ENCODE measurements at regions not wholly inside any gene's neighbourhood (a gene's known extent, or its start where the extent isn't known, plus 50 kb on each side); places are given as distances from the start of the nearest gene placed in this dataset.
"Not testable (repeated sequence)": the region's sequence is repeated elsewhere in the genome, so short reads cannot be mapped to it uniquely, and the experiment has no call there.

DNA sequence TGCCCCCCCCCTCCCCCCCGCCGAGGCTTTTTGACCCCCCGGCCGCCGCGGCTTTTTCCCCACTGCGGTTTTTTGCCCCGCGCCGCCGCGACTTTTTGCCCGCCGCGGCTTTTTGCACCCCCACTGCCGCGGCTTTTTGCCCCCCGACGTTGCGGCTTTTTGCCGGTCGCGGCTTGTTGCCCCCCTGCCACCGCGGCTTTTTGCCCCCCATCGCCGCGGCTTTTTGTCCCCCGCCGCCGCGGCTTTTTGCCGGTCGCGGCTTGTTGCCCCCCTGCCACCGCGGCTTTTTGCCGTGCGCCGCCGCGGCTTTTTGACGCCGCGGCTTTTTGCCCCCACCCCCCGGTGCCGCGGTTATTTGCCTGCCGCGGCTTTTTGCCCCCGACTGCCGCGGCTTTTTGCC lies 395.4 kb downstream of the ZNF33B start:
- H3K36me3 ChIP-seq (ENCODE audit: control insufficient read depth in 2 of 2, extremely low read depth in 1 of 2, insufficient read depth in 2 of 2, low read length in 2 of 2); H3K79me2 ChIP-seq (ENCODE audit: control insufficient read depth, insufficient read depth, low read length); H3K27me3 ChIP-seq (ENCODE audit: control insufficient read depth, extremely low read depth, insufficient read depth, low read length); H4K20me1 ChIP-seq (ENCODE audit: control insufficient read depth, extremely low read depth, insufficient read depth, low read length); DNase-seq (ENCODE audit: low read depth, low spot score); H2AFZ ChIP-seq (ENCODE audit: control insufficient read depth, low read length); H3K9me1 ChIP-seq (ENCODE audit: control insufficient read depth, extremely low read depth, insufficient read depth, low read length); H3K4me1 ChIP-seq (ENCODE audit: control insufficient read depth, extremely low read depth, insufficient read depth, low read length); H3K9ac ChIP-seq (ENCODE audit: control insufficient read depth, extremely low read depth, insufficient read depth, low read length); H3K4me2 ChIP-seq (ENCODE audit: control insufficient read depth, extremely low read depth, insufficient read depth, low read depth, low read length); H3K4me3 ChIP-seq (ENCODE audit: control insufficient read depth in 2 of 3, extremely low read depth in 1 of 3, insufficient read depth in 2 of 3, low read depth in 1 of 3, low read length in 3 of 3); dilution Hi-C loops (cut with MboI; ENCODE audit: extremely low pct_ligation_motif_present, low sequenced_read_pairs); FAIRE-seq; H3K27ac ChIP-seq (ENCODE audit: control insufficient read depth, insufficient read depth, low read length); H3K9me3 ChIP-seq (ENCODE audit: control insufficient read depth, low read depth, low read length): not testable (repeated sequence)
- peak; percentile 9 for TF ChIP-seq EZH2 (IDR thresholded peaks at IDR 0.05; ENCODE audit: low read length)

DNA sequence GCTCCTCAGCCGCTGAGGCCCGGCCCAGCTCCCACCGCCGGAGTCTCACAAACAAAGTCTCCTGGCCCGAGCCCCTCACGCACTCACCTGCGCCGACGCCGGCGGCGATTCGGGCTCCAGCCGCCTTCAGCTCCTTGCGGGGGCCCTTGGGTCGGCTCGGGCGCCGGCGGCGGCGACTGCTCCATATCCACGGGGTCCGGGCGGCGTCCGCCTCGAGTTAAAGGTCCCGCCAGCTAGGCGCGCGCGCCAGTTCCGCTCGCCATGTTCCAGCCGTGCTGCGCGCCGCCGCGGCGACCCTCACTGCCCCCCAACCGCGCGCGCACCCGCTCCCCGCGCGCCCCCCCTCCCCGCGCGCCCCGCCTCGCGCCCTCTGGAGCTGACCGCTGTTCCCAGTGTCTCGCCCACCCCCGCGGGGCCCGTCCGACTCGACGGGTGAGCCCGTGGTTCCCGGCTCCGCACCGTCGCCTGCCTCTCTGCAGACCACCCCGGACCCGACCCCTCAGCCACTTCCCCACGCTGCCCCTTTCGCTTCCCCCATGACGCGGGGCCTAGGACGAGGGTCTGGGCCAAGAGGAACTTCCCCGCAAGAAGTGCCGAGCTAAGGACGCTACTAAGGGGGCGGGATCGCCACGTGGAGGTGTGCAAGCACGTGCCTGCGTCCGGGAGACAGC lies 396.1 kb downstream of the ZNF33B start:
- H3K4me3 ChIP-seq (ENCODE audit: control insufficient read depth in 2 of 3, extremely low read depth in 1 of 3, insufficient read depth in 2 of 3, low read depth in 1 of 3, low read length in 3 of 3): no peak overlapping the region

DNA sequence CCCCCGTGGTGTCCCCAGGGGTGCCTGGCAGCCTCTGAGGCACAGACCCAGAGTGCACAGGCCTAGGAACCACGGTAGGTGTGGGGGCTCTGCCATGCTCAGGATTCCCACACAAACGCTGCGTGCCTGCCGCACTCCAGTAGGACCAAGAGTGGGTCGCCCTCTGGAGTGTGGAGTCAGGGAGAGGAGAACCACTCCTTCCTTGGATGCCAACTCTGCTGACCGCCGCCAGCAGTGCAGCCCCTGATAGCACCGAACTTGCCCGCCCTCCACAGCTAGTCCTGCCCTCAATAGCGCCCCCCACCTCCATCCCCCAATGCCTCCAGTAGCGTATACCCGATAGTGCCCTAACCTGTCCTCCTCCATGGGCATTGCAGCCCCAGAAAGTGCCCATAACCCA lies 402.0 kb downstream of the ZNF33B start:
- H3K4me2 ChIP-seq (ENCODE audit: control insufficient read depth, extremely low read depth, insufficient read depth, low read depth, low read length); DNase-seq (ENCODE audit: low read depth, low spot score); H3K4me1 ChIP-seq (ENCODE audit: control insufficient read depth, extremely low read depth, insufficient read depth, low read length); H3K36me3 ChIP-seq (ENCODE audit: control insufficient read depth in 2 of 2, extremely low read depth in 1 of 2, insufficient read depth in 2 of 2, low read length in 2 of 2); FAIRE-seq; H4K20me1 ChIP-seq (ENCODE audit: control insufficient read depth, extremely low read depth, insufficient read depth, low read length); H3K79me2 ChIP-seq (ENCODE audit: control insufficient read depth, insufficient read depth, low read length); H3K9ac ChIP-seq (ENCODE audit: control insufficient read depth, extremely low read depth, insufficient read depth, low read length); H3K9me3 ChIP-seq (ENCODE audit: control insufficient read depth, low read depth, low read length); H3K27me3 ChIP-seq (ENCODE audit: control insufficient read depth, extremely low read depth, insufficient read depth, low read length); H3K27ac ChIP-seq (ENCODE audit: control insufficient read depth, insufficient read depth, low read length); dilution Hi-C loops (cut with MboI; ENCODE audit: extremely low pct_ligation_motif_present, low sequenced_read_pairs); H3K9me1 ChIP-seq (ENCODE audit: control insufficient read depth, extremely low read depth, insufficient read depth, low read length); H3K4me3 ChIP-seq (ENCODE audit: control insufficient read depth in 2 of 3, extremely low read depth in 1 of 3, insufficient read depth in 2 of 3, low read depth in 1 of 3, low read length in 3 of 3); H2AFZ ChIP-seq (ENCODE audit: control insufficient read depth, low read length): not testable (repeated sequence)

More for the DNA sequence above, 396.1 kb downstream of the ZNF33B start:
- Histone ChIP-seq H3K27ac (ENCODE audit: control insufficient read depth, insufficient read depth, low read length) (no peak overlapping the region), H3K4me2 (ENCODE audit: control insufficient read depth, extremely low read depth, insufficient read depth, low read depth, low read length) (no peak overlapping the region), H3K79me2 (ENCODE audit: control insufficient read depth, insufficient read depth, low read length) (no peaks in the 10 kb centered on the region), H4K20me1 (ENCODE audit: control insufficient read depth, extremely low read depth, insufficient read depth, low read length) (no peaks in the 10 kb centered on the region), H3K27me3 (ENCODE audit: control insufficient read depth, extremely low read depth, insufficient read depth, low read length) (no peaks in the 10 kb centered on the region), H3K9me1 (ENCODE audit: control insufficient read depth, extremely low read depth, insufficient read depth, low read length) (no peaks in the 10 kb centered on the region), H3K9ac (ENCODE audit: control insufficient read depth, extremely low read depth, insufficient read depth, low read length) (no peak overlapping the region), H3K4me1 (ENCODE audit: control insufficient read depth, extremely low read depth, insufficient read depth, low read length) (no peaks in the 10 kb centered on the region), H3K9me3 (ENCODE audit: control insufficient read depth, low read depth, low read length) (no peaks in the 10 kb centered on the region), H2AFZ (ENCODE audit: control insufficient read depth, low read length) (no peak overlapping the region), H3K36me3 (ENCODE audit: control insufficient read depth in 2 of 2, extremely low read depth in 1 of 2, insufficient read depth in 2 of 2, low read length in 2 of 2) (no peaks in the 10 kb centered on the region)
- no peak for FAIRE-seq
- no peak for DNase-seq (ENCODE audit: low read depth, low spot score)
- TF ChIP-seq, protein P1, sequence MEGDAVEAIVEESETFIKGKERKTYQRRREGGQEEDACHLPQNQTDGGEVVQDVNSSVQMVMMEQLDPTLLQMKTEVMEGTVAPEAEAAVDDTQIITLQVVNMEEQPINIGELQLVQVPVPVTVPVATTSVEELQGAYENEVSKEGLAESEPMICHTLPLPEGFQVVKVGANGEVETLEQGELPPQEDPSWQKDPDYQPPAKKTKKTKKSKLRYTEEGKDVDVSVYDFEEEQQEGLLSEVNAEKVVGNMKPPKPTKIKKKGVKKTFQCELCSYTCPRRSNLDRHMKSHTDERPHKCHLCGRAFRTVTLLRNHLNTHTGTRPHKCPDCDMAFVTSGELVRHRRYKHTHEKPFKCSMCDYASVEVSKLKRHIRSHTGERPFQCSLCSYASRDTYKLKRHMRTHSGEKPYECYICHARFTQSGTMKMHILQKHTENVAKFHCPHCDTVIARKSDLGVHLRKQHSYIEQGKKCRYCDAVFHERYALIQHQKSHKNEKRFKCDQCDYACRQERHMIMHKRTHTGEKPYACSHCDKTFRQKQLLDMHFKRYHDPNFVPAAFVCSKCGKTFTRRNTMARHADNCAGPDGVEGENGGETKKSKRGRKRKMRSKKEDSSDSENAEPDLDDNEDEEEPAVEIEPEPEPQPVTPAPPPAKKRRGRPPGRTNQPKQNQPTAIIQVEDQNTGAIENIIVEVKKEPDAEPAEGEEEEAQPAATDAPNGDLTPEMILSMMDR (optimal IDR thresholded peaks at IDR 0.05 in 1 of 3, IDR thresholded peaks at IDR 0.05 in 1 of 3, conservative IDR thresholded peaks at IDR 0.05 in 1 of 3; ENCODE audit: extremely low read depth in 1 of 3, insufficient read depth in 2 of 3, low read length in 3 of 3): no peak
- peak; percentile 7 for TF ChIP-seq EZH2 (IDR thresholded peaks at IDR 0.05; ENCODE audit: low read length)
- dilution Hi-C loops (cut with MboI; ENCODE audit: extremely low pct_ligation_motif_present, low sequenced_read_pairs): no loop called here

DNA sequence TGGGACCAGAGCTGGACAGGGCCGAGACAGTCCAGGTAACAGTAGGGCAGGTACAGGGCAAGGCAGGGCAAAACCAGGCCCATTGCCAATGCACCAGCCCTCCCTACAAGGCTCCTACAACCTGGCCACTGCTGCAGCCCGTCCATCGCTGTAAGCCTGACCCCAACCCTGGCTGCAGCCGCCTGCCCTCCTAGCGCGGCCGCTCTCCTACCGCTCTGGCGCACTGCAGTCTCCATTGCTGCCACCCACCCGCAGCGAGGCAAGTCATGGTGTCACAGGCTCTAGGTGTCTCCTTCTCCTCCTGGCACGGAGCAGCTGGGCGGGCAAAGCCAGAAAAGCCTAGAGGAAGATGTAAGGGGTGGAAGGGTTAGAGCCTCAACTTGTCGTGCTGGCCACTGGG lies 402.6 kb downstream of the ZNF33B start:
- H2AFZ ChIP-seq (ENCODE audit: control insufficient read depth, low read length); H3K27me3 ChIP-seq (ENCODE audit: control insufficient read depth, extremely low read depth, insufficient read depth, low read length); H3K27ac ChIP-seq (ENCODE audit: control insufficient read depth, insufficient read depth, low read length); DNase-seq (ENCODE audit: low read depth, low spot score); H3K9me3 ChIP-seq (ENCODE audit: control insufficient read depth, low read depth, low read length); dilution Hi-C loops (cut with MboI; ENCODE audit: extremely low pct_ligation_motif_present, low sequenced_read_pairs); H3K4me1 ChIP-seq (ENCODE audit: control insufficient read depth, extremely low read depth, insufficient read depth, low read length); H3K9ac ChIP-seq (ENCODE audit: control insufficient read depth, extremely low read depth, insufficient read depth, low read length); FAIRE-seq; H4K20me1 ChIP-seq (ENCODE audit: control insufficient read depth, extremely low read depth, insufficient read depth, low read length); H3K36me3 ChIP-seq (ENCODE audit: control insufficient read depth in 2 of 2, extremely low read depth in 1 of 2, insufficient read depth in 2 of 2, low read length in 2 of 2); H3K9me1 ChIP-seq (ENCODE audit: control insufficient read depth, extremely low read depth, insufficient read depth, low read length); H3K79me2 ChIP-seq (ENCODE audit: control insufficient read depth, insufficient read depth, low read length); H3K4me3 ChIP-seq (ENCODE audit: control insufficient read depth in 2 of 3, extremely low read depth in 1 of 3, insufficient read depth in 2 of 3, low read depth in 1 of 3, low read length in 3 of 3); H3K4me2 ChIP-seq (ENCODE audit: control insufficient read depth, extremely low read depth, insufficient read depth, low read depth, low read length): not testable (repeated sequence)
